NT2/D1 (cell line): ENCODE measurements at regions not wholly inside any gene's neighbourhood (a gene's known extent, or its start where the extent isn't known, plus 50 kb on each side); places are given as distances from the start of the nearest gene placed in this dataset.

Source experiments
- SUZ12 ChIP-seq: IDR thresholded peaks from 2 replicates; pipeline ENCODE4 v1.6.1; 2011; ENCODE audit not compliant: insufficient read length, insufficient read depth; ENCODE audit errors: extremely low read depth
- YY1 ChIP-seq: IDR thresholded peaks from 2 replicates; pipeline ENCODE4 v1.6.1; 2011; ENCODE audit not compliant: insufficient read length, insufficient read depth
- ZNF274 ChIP-seq: IDR thresholded peaks from 2 replicates; pipeline ENCODE4 v1.6.1; 2011; ENCODE audit warnings: mild to moderate bottlenecking, low read depth, low read length

GRCh38 chr10:108638225-108638624 is 1285.1 kb downstream of the XPNPEP1 start:
- TF ChIP-seq ZNF274 (no peak), YY1 (no peak), SUZ12 (no peak)
